Loucy (cell line): ENCODE measurements at regions not wholly inside any gene's neighbourhood (a gene's known extent, or its start where the extent isn't known, plus 50 kb on each side); places are given as distances from the start of the nearest gene placed in this dataset.

Experiments
- CTCF ChIP-seq: fragments of 200-600 bp; sonication (generic); conservative IDR thresholded peaks from 2 replicates; pipeline ENCODE4 v1.5.1; 2014; ENCODE audit warnings: mild to moderate bottlenecking, antibody characterized with exemption, low read length
- EZH2phosphoT487 ChIP-seq: fragments of 200-600 bp; IDR thresholded peaks from 2 replicates; pipeline ENCODE4 v1.6.1; 2018; ENCODE audit warnings: antibody characterized with exemption, mild to moderate bottlenecking, moderate library complexity, borderline replicate concordance

- TF ChIP-seq CTCF: no peak
- no peak for TF ChIP-seq EZH2phosphoT487
Measured at GRCh38 chr1:5780324-5780716, 211.9 kb downstream of the NPHP4 start.
